AG04450 (cell line): ENCODE measurements at regions not wholly inside any gene's neighbourhood (a gene's known extent, or its start where the extent isn't known, plus 50 kb on each side); places are given as distances from the start of the nearest gene placed in this dataset.

ENCODE experiments used
- CTCF ChIA-PET: fragments of 300-600, 350-600 bp; formaldehyde crosslinking; extraction: SDS; loops from one replicate; lab custom pipeline; 2022; ENCODE audit warnings: antibody characterized with exemption, inconsistent platforms; lab: Charles Lee
- POLR2A ChIA-PET: fragments of 350-600 bp; formaldehyde crosslinking; extraction: SDS; loops from one replicate; lab custom pipeline; 2021; ENCODE audit warnings: antibody characterized with exemption, inconsistent platforms; lab: Yijun Ruan, JAX
- DNase-seq: peaks from one replicate; pipeline ENCODE4 v3.0.0-alpha.2; 2011; ENCODE audit warnings: low read depth, low spot score
- H3K27ac ChIP-seq: one replicate; pipeline ENCODE4 v1.5.1; 2012; ENCODE audit warnings: low read depth, low read length, control low read depth
- H3K27me3 ChIP-seq: one replicate; pipeline ENCODE4 v1.6.0; 2012; ENCODE audit warnings: low read length; ENCODE audit not compliant: control insufficient read depth, insufficient read depth
- H3K4me3 ChIP-seq: 2 replicates; pipeline ENCODE4 v1.5.1; 2011; ENCODE audit warnings: mild to moderate bottlenecking, low read depth, low read length, control low read depth
- H3K9me3 ChIP-seq: 2 replicates; pipeline ENCODE4 v1.5.1; 2012; ENCODE audit warnings: low read length; ENCODE audit not compliant: control insufficient read depth, insufficient read depth
- TF ChIP-seq, protein P1 (sequence below): IDR thresholded peaks from 2 replicates; pipeline ENCODE4 v1.5.1; 2011; ENCODE audit warnings: low read depth, low read length, control low read depth, inconsistent platforms

DNA sequence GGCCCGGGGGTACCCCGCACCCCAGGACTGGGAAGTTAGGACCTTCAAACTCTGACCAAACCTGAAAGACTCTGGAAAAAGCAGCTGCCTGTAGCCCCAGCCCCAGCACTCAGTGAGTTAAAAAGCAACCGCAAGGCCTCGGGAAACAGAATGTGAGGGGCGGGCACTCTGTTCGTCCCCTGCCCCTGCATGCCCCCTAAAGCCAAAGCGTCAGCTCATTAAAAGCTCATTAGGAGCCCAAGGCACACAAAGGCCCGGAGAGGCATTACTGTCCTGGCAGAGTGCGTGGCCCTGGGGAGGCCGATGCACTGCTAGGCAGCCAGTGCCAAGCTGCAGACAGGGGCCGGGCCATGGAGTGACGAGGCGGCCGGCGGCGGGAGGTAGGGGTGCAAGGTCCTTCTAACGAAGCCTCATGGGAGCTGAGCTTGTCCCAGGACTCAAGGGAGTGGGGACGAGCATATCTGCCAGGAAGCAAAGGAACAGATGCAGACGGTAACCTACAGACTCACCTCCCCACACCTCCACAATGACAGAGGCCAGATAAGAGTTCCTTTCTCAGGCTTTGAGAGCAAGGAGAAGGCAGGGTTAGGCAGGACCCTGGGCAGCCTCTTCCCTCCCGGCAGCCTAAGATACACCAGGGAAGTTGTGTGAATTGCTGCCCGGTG is 116.8 kb downstream of the ENGASE start:
- no peak overlapping the region for H3K27ac ChIP-seq
- DNase-seq, result no peak
- no peak overlapping the region for H3K4me3 ChIP-seq
- peaks cover 21% of the 10 kb centered on the region for H3K27me3 ChIP-seq
- ChIA-PET CTCF (no interaction called here), POLR2A (no interaction called here)
- H3K9me3 ChIP-seq, result no peaks in the 10 kb centered on the region
- TF ChIP-seq, protein P1, sequence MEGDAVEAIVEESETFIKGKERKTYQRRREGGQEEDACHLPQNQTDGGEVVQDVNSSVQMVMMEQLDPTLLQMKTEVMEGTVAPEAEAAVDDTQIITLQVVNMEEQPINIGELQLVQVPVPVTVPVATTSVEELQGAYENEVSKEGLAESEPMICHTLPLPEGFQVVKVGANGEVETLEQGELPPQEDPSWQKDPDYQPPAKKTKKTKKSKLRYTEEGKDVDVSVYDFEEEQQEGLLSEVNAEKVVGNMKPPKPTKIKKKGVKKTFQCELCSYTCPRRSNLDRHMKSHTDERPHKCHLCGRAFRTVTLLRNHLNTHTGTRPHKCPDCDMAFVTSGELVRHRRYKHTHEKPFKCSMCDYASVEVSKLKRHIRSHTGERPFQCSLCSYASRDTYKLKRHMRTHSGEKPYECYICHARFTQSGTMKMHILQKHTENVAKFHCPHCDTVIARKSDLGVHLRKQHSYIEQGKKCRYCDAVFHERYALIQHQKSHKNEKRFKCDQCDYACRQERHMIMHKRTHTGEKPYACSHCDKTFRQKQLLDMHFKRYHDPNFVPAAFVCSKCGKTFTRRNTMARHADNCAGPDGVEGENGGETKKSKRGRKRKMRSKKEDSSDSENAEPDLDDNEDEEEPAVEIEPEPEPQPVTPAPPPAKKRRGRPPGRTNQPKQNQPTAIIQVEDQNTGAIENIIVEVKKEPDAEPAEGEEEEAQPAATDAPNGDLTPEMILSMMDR, result no peak

GRCh38 chr17:79189305-79189704 is 114.7 kb downstream of the ENGASE start:
- Histone ChIP-seq H3K27me3 (peaks cover 22% of the 10 kb centered on the region), H3K4me3 (no peak overlapping the region), H3K27ac (no peak overlapping the region), H3K9me3 (no peaks in the 10 kb centered on the region)
- no peak for DNase-seq
- ChIA-PET POLR2A (no interaction called here), CTCF (interaction anchor here (1.2 to 1.3 kb wide), 2 partner anchors 203 to 519 kb away, joined by 3 to 10 read pairs; no protein-coding TSS in a partner anchor)
- TF ChIP-seq, protein P1, result no peak

DNA sequence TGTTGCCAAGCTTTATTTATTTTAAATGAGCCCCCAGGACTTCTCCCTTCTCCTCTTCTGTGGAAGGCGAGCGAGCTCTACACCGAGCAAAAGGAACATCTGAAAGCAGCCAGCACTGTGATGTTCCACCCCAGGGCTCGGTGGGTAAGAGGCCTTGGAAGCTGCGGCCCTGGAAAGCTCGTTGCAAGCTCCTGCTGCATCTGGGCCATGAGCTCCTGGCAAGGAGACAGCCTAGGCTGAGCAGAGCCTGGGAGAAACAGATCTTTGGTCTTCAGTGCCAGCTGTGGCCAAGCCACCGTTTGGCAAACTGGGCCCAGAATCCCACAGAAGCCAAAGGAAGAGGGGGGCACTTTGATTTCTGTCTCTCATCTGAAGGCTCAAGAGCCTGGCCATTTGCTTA is 114.1 kb downstream of the ENGASE start:
- no peak for DNase-seq
- Histone ChIP-seq H3K4me3 (no peak overlapping the region), H3K27me3 (peaks cover 28% of the 10 kb centered on the region), H3K27ac (no peak overlapping the region), H3K9me3 (no peaks in the 10 kb centered on the region)
- CTCF ChIA-PET, result interaction anchor here (1.0 to 1.3 kb wide), 3 partner anchors 200 to 519 kb away, joined by 3 to 10 read pairs (median 3); no protein-coding TSS in a partner anchor
- TF ChIP-seq, protein P1, result no peak
- POLR2A ChIA-PET, result no interaction called here

- DNase-seq, result no peak
- H3K9me3 ChIP-seq, result no peaks in the 10 kb centered on the region
- TF ChIP-seq, protein P1, result peak; percentile 42
- peaks cover 32% of the 10 kb centered on the region for H3K27me3 ChIP-seq
- CTCF ChIA-PET, result interaction anchor here (1.0 to 1.3 kb wide), 3 partner anchors 201 to 520 kb away, joined by 3 to 10 read pairs (median 3); no protein-coding TSS in a partner anchor
- POLR2A ChIA-PET, result no interaction called here
- H3K27ac ChIP-seq, result no peak overlapping the region
- no peak overlapping the region for H3K4me3 ChIP-seq
Measured at GRCh38 chr17:79188048-79188447, 113.4 kb downstream of the ENGASE start.

- H3K27ac ChIP-seq, result no peak overlapping the region
- TF ChIP-seq, protein P1, result no peak
- DNase-seq, result no peak
- H3K9me3 ChIP-seq, result no peaks in the 10 kb centered on the region
- ChIA-PET POLR2A (no interaction called here), CTCF (no interaction called here)
- H3K27me3 ChIP-seq, result peaks cover 30% of the 10 kb centered on the region
- no peak overlapping the region for H3K4me3 ChIP-seq
Measured at GRCh38 chr17:79187186-79187585, 112.6 kb downstream of the ENGASE start.
